Uterus (tissue), 3 donors: ENCODE measurements at regions not wholly inside any gene's neighbourhood (a gene's known extent, or its start where the extent isn't known, plus 50 kb on each side); places are given as distances from the start of the nearest gene placed in this dataset.

Source experiments
- DNase-seq, 2 donors: peaks; one replicate each; pipeline ENCODE4 v3.0.0-alpha.2; 2019 to 2020
- H3K27ac ChIP-seq, 2 donors: fragments of 200-600 bp; sonication (generic); 1 replicate in 1 of 2; 2 replicates in 1 of 2; pipeline ENCODE4 v1.5.1; 2016 to 2018
- H3K27me3 ChIP-seq, 2 donors: fragments of 200-600 bp; sonication (generic); one replicate each; pipeline ENCODE4 v1.5.1; 2018 to 2019; ENCODE audit warnings: control low read depth in 1 of 2
- H3K36me3 ChIP-seq, 2 donors: fragments of 200-600 bp; sonication (generic); one replicate each; pipeline ENCODE4 v1.5.1; 2019; ENCODE audit warnings: control low read depth in 1 of 2
- H3K4me1 ChIP-seq, 2 donors: fragments of 200-600 bp; sonication (generic); one replicate each; pipeline ENCODE4 v1.5.1; 2018 to 2019; ENCODE audit warnings: control low read depth in 1 of 2
- H3K4me3 ChIP-seq, 2 donors: fragments of 200-600 bp; sonication (generic); 1 replicate in 1 of 2; 2 replicates in 1 of 2; pipeline ENCODE4 v1.5.1; 2018 to 2019; ENCODE audit warnings: mild to moderate bottlenecking in 1 of 2
- H3K9me3 ChIP-seq, 2 donors: fragments of 200-600 bp; sonication (generic); one replicate each; pipeline ENCODE4 v1.5.1; 2019; ENCODE audit warnings: control low read depth in 1 of 2
- CTCF ChIP-seq, 4 experiments: fragments of 200-600 bp in 2 of 4; fragments of 450-650 bp in 2 of 4; sonication (generic) in 2 of 4; IDR thresholded peaks; one replicate each; pipeline ENCODE4 v1.5.1; 2016 to 2019; ENCODE audit warnings: antibody characterized with exemption in 4 of 4, mild to moderate bottlenecking in 2 of 4, moderate library complexity in 1 of 4
- POLR2A ChIP-seq, 2 donors: fragments of 450-650 bp; IDR thresholded peaks; one replicate each; pipeline ENCODE4 v1.6.1; 2016; ENCODE audit warnings: antibody characterized with exemption in 2 of 2, mild to moderate bottlenecking in 1 of 2, moderate library complexity in 1 of 2
- intact Hi-C: fragments of 100-400 bp; cut with DNase I; formaldehyde crosslinking; loops from one replicate; pipeline ENCODE4 v1.15.1; 2023; ENCODE audit warnings: low total_unique reads
- donor health status: DM: yes; HTN: yes; CAD: no.

DNA sequence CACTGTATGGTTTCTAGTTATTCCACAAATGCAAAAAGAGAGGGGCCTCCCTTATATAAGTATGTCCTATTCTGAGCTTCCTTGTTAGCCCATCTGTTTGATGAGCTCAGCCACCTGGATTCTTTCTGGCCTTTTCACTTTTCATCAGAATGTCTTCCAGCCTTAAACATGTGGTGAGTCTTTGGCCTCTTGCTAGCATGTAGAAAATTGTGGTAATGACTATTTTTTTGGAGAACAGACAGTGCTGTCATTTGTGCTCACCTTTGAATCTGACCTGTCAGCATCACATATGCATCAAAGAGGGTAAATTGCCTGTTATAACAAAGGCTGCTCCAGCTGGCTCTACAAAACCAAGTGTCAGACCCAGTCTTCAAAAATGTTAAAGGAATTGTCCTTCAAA, 558.7 kb downstream of the RAB38 start:
- no peak overlapping the region for H3K27ac ChIP-seq
- TF ChIP-seq CTCF (IDR thresholded peaks at IDR 0.05) (no peak), POLR2A (IDR thresholded peaks at IDR 0.05) (no peak)
- intact Hi-C loops: no loop called here

GRCh38 chr11:87604350-87604749, 566.6 kb downstream of the TMEM135 start:
- Histone ChIP-seq H3K4me3 (no peak overlapping the region), H3K36me3 (no peaks in the 10 kb centered on the region), H3K9me3 (no peaks in the 10 kb centered on the region), H3K27ac (no peak overlapping the region), H3K27me3 (no peaks in the 10 kb centered on the region), H3K4me1 (no peaks in the 10 kb centered on the region)
- no peak for DNase-seq
- TF ChIP-seq POLR2A (IDR thresholded peaks at IDR 0.05): no peak
- no peak for TF ChIP-seq CTCF (IDR thresholded peaks at IDR 0.05)
- intact Hi-C loops: no loop called here

More for the DNA sequence above, 558.7 kb downstream of the RAB38 start:
- Histone ChIP-seq H3K27me3 (no peaks in the 10 kb centered on the region), H3K36me3 (no peaks in the 10 kb centered on the region), H3K4me1 (no peaks in the 10 kb centered on the region), H3K4me3 (no peak overlapping the region), H3K9me3 (no peaks in the 10 kb centered on the region)
- DNase-seq: no peak

GRCh38 chr11:87603887-87604286, 566.2 kb downstream of the TMEM135 start:
- no peak overlapping the region for H3K4me3 ChIP-seq
- no peak for DNase-seq
- no peaks in the 10 kb centered on the region for H3K4me1 ChIP-seq
- intact Hi-C loops: no loop called here
- no peak overlapping the region for H3K27ac ChIP-seq
- no peaks in the 10 kb centered on the region for H3K27me3 ChIP-seq
- TF ChIP-seq POLR2A (IDR thresholded peaks at IDR 0.05): no peak
- no peak for TF ChIP-seq CTCF (IDR thresholded peaks at IDR 0.05)
- no peaks in the 10 kb centered on the region for H3K9me3 ChIP-seq
- H3K36me3 ChIP-seq: no peaks in the 10 kb centered on the region

DNA sequence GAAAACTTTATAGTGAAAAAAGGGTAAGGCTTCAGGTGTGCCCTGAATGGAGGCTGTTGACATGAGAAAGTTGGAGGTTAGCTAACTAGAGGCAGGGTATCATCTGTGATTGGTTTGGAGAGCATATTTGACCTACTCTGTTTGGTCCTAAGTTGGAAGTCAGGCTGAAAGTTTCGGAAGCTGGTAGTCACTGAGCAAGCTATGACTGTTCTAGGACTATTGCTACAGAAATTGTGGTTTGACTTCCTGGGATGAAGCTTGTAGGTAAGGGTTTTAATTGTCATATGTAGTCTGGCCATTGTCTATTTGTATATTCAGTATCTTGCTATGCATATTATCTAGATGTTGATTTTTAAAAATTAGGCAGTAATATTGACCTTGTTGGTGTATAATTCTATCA, 565.0 kb downstream of the TMEM135 start:
- no peak for TF ChIP-seq CTCF (IDR thresholded peaks at IDR 0.05)
- TF ChIP-seq POLR2A (IDR thresholded peaks at IDR 0.05): no peak
- Histone ChIP-seq H3K27ac (no peak overlapping the region), H3K36me3 (no peaks in the 10 kb centered on the region), H3K4me1 (no peaks in the 10 kb centered on the region), H3K9me3 (no peaks in the 10 kb centered on the region), H3K4me3 (no peak overlapping the region), H3K27me3 (no peaks in the 10 kb centered on the region)
- DNase-seq: no peak
- intact Hi-C loops: no loop called here

DNA sequence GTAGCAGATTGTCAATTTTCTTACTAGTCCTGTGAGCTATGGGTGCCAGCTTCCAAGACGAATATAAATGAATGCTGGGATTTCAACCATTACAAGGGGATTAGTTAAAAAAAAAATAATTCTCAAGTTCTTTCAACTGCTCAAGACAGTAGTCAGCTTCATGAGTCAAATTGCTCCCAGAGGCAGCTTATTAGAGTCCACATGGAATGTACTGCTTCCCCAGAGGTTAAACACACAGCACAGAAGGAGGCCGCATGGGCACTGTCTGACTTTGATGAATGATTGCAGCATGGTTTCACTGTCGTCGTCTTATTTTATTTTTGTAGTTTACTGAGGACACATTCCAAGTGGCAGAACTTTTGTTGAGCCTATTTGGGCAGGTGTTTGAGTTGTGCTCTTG, 563.2 kb downstream of the TMEM135 start:
- Histone ChIP-seq H3K4me3 (no peak overlapping the region), H3K27me3 (no peaks in the 10 kb centered on the region), H3K9me3 (no peaks in the 10 kb centered on the region), H3K36me3 (no peaks in the 10 kb centered on the region), H3K27ac (no peak overlapping the region), H3K4me1 (no peaks in the 10 kb centered on the region)
- TF ChIP-seq POLR2A (IDR thresholded peaks at IDR 0.05) (no peak), CTCF (IDR thresholded peaks at IDR 0.05) (no peak)
- intact Hi-C loops: no loop called here
- DNase-seq: no peak
